K562 (cell line): ENCODE measurements at regions not wholly inside any gene's neighbourhood (a gene's known extent, or its start where the extent isn't known, plus 50 kb on each side); places are given as distances from the start of the nearest gene placed in this dataset.

Source experiments
- ATAC-seq: fragments of 200-7000 bp; cut with Tn5 transposase; 3 replicates; pipeline ENCODE4 v1.9.1; 2020; ENCODE audit warnings: moderate library complexity
- BruUV-seq: library from RNA; stranded (reverse); fragments of 400-500 nt; replicated peaks from 2 replicates; lab custom pipeline; 2021; lab: Mats Ljungman, UMichigan
- CTCF ChIA-PET: fragments of 300-600 bp; formaldehyde crosslinking; extraction: SDS; loops from one replicate; lab custom pipeline; 2021; ENCODE audit warnings: low intra/inter-chr PET ratio; lab: Yijun Ruan, JAX
- POLR2A ChIA-PET: fragments of 300-600, 350-650 bp; sonication (Branson Sonifier 250); formaldehyde crosslinking; extraction: SDS; loops from one replicate; lab custom pipeline; 2021; ENCODE audit warnings: antibody characterized with exemption, inconsistent platforms; lab: Yijun Ruan, JAX
- DNase-seq, 4 experiments: peaks; one replicate each; pipeline versions ENCODE4 v3.0.0 to v3.0.0-alpha.2; 2011 to 2018; ENCODE audit warnings: low spot score in 3 of 4, mixed read lengths in 3 of 4; ENCODE audit errors: extremely low read depth in 1 of 4
- FAIRE-seq: peaks from 2 replicates; lab custom pipeline; 2011; peaks lifted over from hg19 to GRCh38; lab: Jason Lieb, UNC
- H2AFZ ChIP-seq: 2 replicates; pipeline ENCODE4 v1.6.0; 2011; ENCODE audit warnings: low read depth, low read length, control low read depth, inconsistent platforms
- H3K27ac ChIP-seq: fragments of 200-600 bp; 3 replicates; pipeline ENCODE4 v1.8.0; 2011; ENCODE audit warnings: low read depth, mild to moderate bottlenecking, control low read depth, inconsistent platforms, low read length, moderate library complexity, mixed read lengths; ENCODE audit errors: extremely low read depth
- H3K27me3 ChIP-seq, 2 experiments: fragments of 300-600 bp in 1 of 2; 2 replicates in 1 of 2; 3 replicates in 1 of 2; pipeline versions ENCODE4 v1.6.0 to v1.8.0; 2011; ENCODE audit warnings: inconsistent platforms in 2 of 2, low read length in 2 of 2, mild to moderate bottlenecking in 1 of 2, mixed read lengths in 1 of 2, moderate library complexity in 1 of 2; ENCODE audit not compliant: control insufficient read depth in 2 of 2, insufficient read depth in 2 of 2
- H3K36me3 ChIP-seq: fragments of 300-600 bp; 3 replicates; pipeline ENCODE4 v1.8.0; 2011; ENCODE audit warnings: mild to moderate bottlenecking, low read length, inconsistent platforms; ENCODE audit not compliant: control insufficient read depth, insufficient read depth
- H3K4me1 ChIP-seq, 2 experiments: fragments of 200-600 bp in 1 of 2; replicated peaks in 1 of 2; 2 replicates in 1 of 2; 3 replicates in 1 of 2; pipeline versions ENCODE4 v1.5.1 to v1.8.0; 2011; ENCODE audit warnings: inconsistent platforms in 2 of 2, low read length in 2 of 2, mild to moderate bottlenecking in 1 of 2, mixed read lengths in 1 of 2, moderate library complexity in 1 of 2; ENCODE audit not compliant: control insufficient read depth in 2 of 2, insufficient read depth in 2 of 2
- H3K4me2 ChIP-seq: 2 replicates; pipeline ENCODE4 v1.6.1; 2011; ENCODE audit warnings: low read length, control low read depth, inconsistent platforms, mixed read lengths; ENCODE audit not compliant: insufficient read depth
- H3K4me3 ChIP-seq: fragments of 200-600 bp; sonication (generic), shearing (Covaris generic); 2 replicates; pipeline ENCODE4 v1.5.1; 2016; ENCODE audit warnings: control low read depth, inconsistent platforms
- H3K79me2 ChIP-seq: fragments of 200-600 bp; 3 replicates; pipeline ENCODE4 v1.8.0; 2011; ENCODE audit warnings: low read length, inconsistent platforms; ENCODE audit not compliant: control insufficient read depth, insufficient read depth
- H3K9ac ChIP-seq, 2 experiments: 2 replicates each; pipeline versions ENCODE4 v1.6.0 to v1.6.1; 2011; ENCODE audit warnings: low read depth in 2 of 2, low read length in 2 of 2, control low read depth in 1 of 2, inconsistent platforms in 1 of 2, mild to moderate bottlenecking in 1 of 2, mixed read lengths in 1 of 2; ENCODE audit not compliant: insufficient read depth in 1 of 2
- H3K9me1 ChIP-seq: one replicate; pipeline ENCODE4 v1.6.0; 2011; ENCODE audit warnings: inconsistent platforms, mild to moderate bottlenecking, low read length, moderate library complexity; ENCODE audit not compliant: control insufficient read depth, insufficient read depth
- H3K9me3 ChIP-seq: replicated peaks from 2 replicates; pipeline ENCODE4 v1.5.1; 2011; ENCODE audit warnings: low read depth, low read length, inconsistent platforms; ENCODE audit not compliant: control insufficient read depth, insufficient read depth
- H4K20me1 ChIP-seq: replicated peaks from 2 replicates; pipeline ENCODE4 v1.6.1; 2011; ENCODE audit warnings: low read length, inconsistent platforms, mixed read lengths; ENCODE audit not compliant: control insufficient read depth, insufficient read depth
- ATF6 ChIP-seq: sonication (generic); formaldehyde crosslinking; IDR thresholded peaks from 2 replicates; pipeline ENCODE4 v1.4.0; 2020; ENCODE audit warnings: mild to moderate bottlenecking, missing genetic modification reagents
- CHD1 ChIP-seq: fragments of 200-600 bp; sonication (generic); IDR thresholded peaks from one replicate; pipeline ENCODE4 v1.6.1; 2012; ENCODE audit warnings: mild to moderate bottlenecking, moderate library complexity, low read length, inconsistent platforms
- EGR1 ChIP-seq: fragments of 450-650 bp; conservative IDR thresholded peaks from 2 replicates; pipeline ENCODE4 v1.6.1; 2017; ENCODE audit warnings: mild to moderate bottlenecking
- FOXJ2 ChIP-seq: fragments of 200-800 bp; sonication (Bioruptor generic); IDR thresholded peaks from 2 replicates; pipeline ENCODE4 v1.6.1; 2016; ENCODE audit warnings: missing genetic modification characterization, missing compliant biosample characterization
- JUND ChIP-seq, 2 experiments: IDR thresholded peaks; 2 replicates in 1 of 2; 3 replicates in 1 of 2; pipeline ENCODE4 v1.6.1; 2011; ENCODE audit warnings: borderline replicate concordance in 2 of 2, low read depth in 2 of 2, low read length in 2 of 2, improper control_type of control experiment in 1 of 2, missing biosample characterization in 1 of 2, missing genetic modification characterization in 1 of 2, missing genetic modification reagents in 1 of 2
- MITF ChIP-seq: IDR thresholded peaks from 2 replicates; pipeline ENCODE4 v1.6.1; 2014; ENCODE audit warnings: antibody characterized with exemption
- NCOR1 ChIP-seq: fragments of 450-650 bp; IDR thresholded peaks from 2 replicates; pipeline ENCODE4 v1.6.1; 2016; ENCODE audit warnings: mild to moderate bottlenecking, moderate library complexity
- TCF3 ChIP-seq: sonication (generic); formaldehyde crosslinking; IDR thresholded peaks from 2 replicates; pipeline ENCODE4 v1.4.0; 2020; ENCODE audit warnings: mild to moderate bottlenecking, missing genetic modification reagents
- TEAD1 ChIP-seq, 2 experiments: fragments of 450-650 bp in 1 of 2; sonication (generic) in 1 of 2; formaldehyde crosslinking; IDR thresholded peaks; 2 replicates each; pipeline versions ENCODE4 v1.4.0 to v1.8.0; 2020 to 2022; ENCODE audit warnings: mild to moderate bottlenecking in 2 of 2, missing genetic modification reagents in 1 of 2
- TEAD4 ChIP-seq, 2 experiments: sonication (generic) in 1 of 2; formaldehyde crosslinking in 1 of 2; IDR thresholded peaks; 2 replicates each; pipeline versions ENCODE4 v1.6.1 to v1.8.0; 2012 to 2022; ENCODE audit warnings: borderline replicate concordance in 1 of 2, inconsistent platforms in 1 of 2, low read length in 1 of 2, mild to moderate bottlenecking in 1 of 2, missing genetic modification reagents in 1 of 2
- ZBTB7A ChIP-seq: IDR thresholded peaks from 2 replicates; pipeline ENCODE4 v1.6.1; 2011; ENCODE audit warnings: low read depth, mild to moderate bottlenecking, low read length, moderate library complexity, borderline replicate concordance; ENCODE audit not compliant: control insufficient read depth
- WGBS: fragments of 100-300 bp; shearing (Covaris generic); methylation state at CpG from one replicate; pipeline ENCODE4 v1.1.6; 2016; ENCODE audit warnings: low coverage, mixed read lengths; ENCODE audit not compliant: insufficient coverage; ENCODE audit errors: missing lambda C conversion rate; 5-methylcytosine and 5-hydroxymethylcytosine counted together
- in situ Hi-C: fragments of 300-500 bp; cut with MboI; formaldehyde crosslinking; loops from 4 replicates; pipeline ENCODE4 v1.15.0; 2018; ENCODE audit warnings: inconsistent platforms, mixed read lengths
- intact Hi-C: fragments of 100-400 bp; cut with micrococcal nuclease; formaldehyde crosslinking; loops from 2 replicates; pipeline ENCODE4 v1.14.2; 2022
- TF ChIP-seq, protein P1 (sequence below): IDR thresholded peaks from 2 replicates; pipeline ENCODE4 v1.6.1; 2011; ENCODE audit not compliant: insufficient read length; ENCODE audit errors: extremely low read depth
- TF ChIP-seq, protein P2 (sequence below), 2 experiments: fragments of 450-650 bp in 1 of 2; sonication (generic) in 1 of 2; formaldehyde crosslinking; conservative IDR thresholded peaks; 2 replicates each; pipeline versions ENCODE4 v1.4.0 to v1.8.1; 2020 to 2022; ENCODE audit warnings: mild to moderate bottlenecking in 1 of 2, missing genetic modification reagents in 1 of 2

DNA sequence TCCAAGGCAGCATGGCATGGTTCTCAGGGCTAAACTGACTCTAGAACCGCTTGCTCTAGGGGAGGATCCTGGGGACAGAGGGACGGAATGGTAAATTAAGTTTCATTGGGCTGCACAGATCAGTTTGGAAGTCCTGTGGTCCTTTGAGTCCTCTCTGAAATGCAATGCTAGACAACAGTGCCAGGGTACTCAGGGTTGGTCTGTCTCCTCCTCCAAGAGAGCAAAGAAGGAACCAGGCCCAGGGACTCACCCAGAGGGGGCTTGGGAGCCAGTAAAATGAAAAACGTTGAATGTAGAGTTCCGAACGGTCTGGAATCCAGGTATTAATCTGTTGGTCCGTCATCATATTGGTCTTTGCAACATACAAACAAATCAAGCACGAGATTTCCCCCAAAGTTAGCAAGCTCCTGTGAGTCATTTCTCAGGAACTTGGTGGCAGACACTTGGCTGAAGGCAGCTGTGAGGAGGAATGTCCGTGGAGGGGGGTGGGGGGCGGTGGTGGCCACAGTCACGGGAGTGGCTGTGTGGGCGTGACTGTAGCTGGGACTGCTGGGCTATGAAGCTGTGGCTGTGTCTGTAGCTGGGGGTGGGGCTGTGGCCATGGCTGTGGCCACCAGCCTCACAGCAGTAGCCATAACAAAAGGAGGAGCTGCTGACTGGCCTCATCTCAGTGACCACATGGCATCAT, 361.0 kb downstream of the SHQ1 start:
- ChIA-PET CTCF (no interaction called here), POLR2A (interaction anchor here (0.7 to 0.8 kb wide), 2 partner anchors 51 to 174 kb away, joined by 3 to 4 read pairs; no protein-coding TSS in a partner anchor)
- Histone ChIP-seq H3K27ac (no peak overlapping the region), H2AFZ (peak overlapping the region; percentile 35), H3K36me3 (no peaks in the 10 kb centered on the region), H3K4me3 (no peak overlapping the region), H3K4me1 (peaks cover 4 to 17% of the 10 kb centered on the region in 2 experiments; a peak in 4 of 5 replicates), H3K9ac (peak overlapping the region in 1 of 2 experiments; percentile 8; a peak in 1 of 4 replicates), H3K27me3 (no peaks in the 10 kb centered on the region), H3K79me2 (no peaks in the 10 kb centered on the region), H3K9me1 (no peaks in the 10 kb centered on the region), H3K9me3 (no peaks in the 10 kb centered on the region), H4K20me1 (no peaks in the 10 kb centered on the region), H3K4me2 (peak overlapping the region; percentile 51)
- in situ Hi-C loops (no loop called here), intact Hi-C loops (loop anchor here (5.0 kb wide), 1 partner anchor 40 kb away; the partner anchor contains the start of gene RYBP)
- ATAC-seq (peak; percentile 94), FAIRE-seq (peak; percentile 86), DNase-seq (peak; percentile 66 to 80 (median 78))
- BruUV-seq, result no TSS peak
- 15% methylated on average over 10 of the region's 11 CpGs for WGBS
- TF ChIP-seq MITF (peak; percentile 58; the same call in 1 of the 2 replicates), TEAD1 (CRISPR knock-in tag; IDR thresholded peaks at IDR 0.05) (peak; percentile 43 to 79; a peak in 3 of 4 replicates), ATF6 (no peak), ZBTB7A (peak; percentile 19; the same call in 1 of the 2 replicates), JUND (IDR thresholded peaks at IDR 0.05; ENCODE audit: borderline replicate concordance, low read depth, low read length) (peak; percentile 83), JUND (tag; IDR thresholded peaks at IDR 0.05; ENCODE audit: borderline replicate concordance, low read depth, low read length) (no peak; the same call in 2 of the 3 replicates), EGR1 (peak; percentile 78), NCOR1 (peak; percentile 61), CHD1 (no peak), TEAD4 (IDR thresholded peaks at IDR 0.05; ENCODE audit: low read length) (peak; percentile 63), TEAD4 (CRISPR knock-in tag; IDR thresholded peaks at IDR 0.05; ENCODE audit: borderline replicate concordance) (no peak), TCF3 (CRISPR knock-in tag) (no peak), FOXJ2 (0 out of 2 replicates have a peak, but pooled peaks have one; percentile 34)
- TF ChIP-seq, protein P1, sequence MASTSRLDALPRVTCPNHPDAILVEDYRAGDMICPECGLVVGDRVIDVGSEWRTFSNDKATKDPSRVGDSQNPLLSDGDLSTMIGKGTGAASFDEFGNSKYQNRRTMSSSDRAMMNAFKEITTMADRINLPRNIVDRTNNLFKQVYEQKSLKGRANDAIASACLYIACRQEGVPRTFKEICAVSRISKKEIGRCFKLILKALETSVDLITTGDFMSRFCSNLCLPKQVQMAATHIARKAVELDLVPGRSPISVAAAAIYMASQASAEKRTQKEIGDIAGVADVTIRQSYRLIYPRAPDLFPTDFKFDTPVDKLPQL, result no peak
- TF ChIP-seq, protein P2, sequence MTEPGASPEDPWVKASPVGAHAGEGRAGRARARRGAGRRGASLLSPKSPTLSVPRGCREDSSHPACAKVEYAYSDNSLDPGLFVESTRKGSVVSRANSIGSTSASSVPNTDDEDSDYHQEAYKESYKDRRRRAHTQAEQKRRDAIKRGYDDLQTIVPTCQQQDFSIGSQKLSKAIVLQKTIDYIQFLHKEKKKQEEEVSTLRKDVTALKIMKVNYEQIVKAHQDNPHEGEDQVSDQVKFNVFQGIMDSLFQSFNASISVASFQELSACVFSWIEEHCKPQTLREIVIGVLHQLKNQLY (CRISPR knock-in tag; conservative IDR thresholded peaks at IDR 0.05), result no peak
